HG03521 (cell line): ENCODE measurements at regions not wholly inside any gene's neighbourhood (a gene's known extent, or its start where the extent isn't known, plus 50 kb on each side); places are given as distances from the start of the nearest gene placed in this dataset.

Experiments
- ATAC-seq: cut with Tn5 transposase; IDR thresholded peaks from one replicate; pipeline ENCODE4 v1.9.1; 2021; ENCODE audit warnings: mild to moderate bottlenecking, moderate library complexity; ENCODE audit not compliant: unreplicated experiment

DNA sequence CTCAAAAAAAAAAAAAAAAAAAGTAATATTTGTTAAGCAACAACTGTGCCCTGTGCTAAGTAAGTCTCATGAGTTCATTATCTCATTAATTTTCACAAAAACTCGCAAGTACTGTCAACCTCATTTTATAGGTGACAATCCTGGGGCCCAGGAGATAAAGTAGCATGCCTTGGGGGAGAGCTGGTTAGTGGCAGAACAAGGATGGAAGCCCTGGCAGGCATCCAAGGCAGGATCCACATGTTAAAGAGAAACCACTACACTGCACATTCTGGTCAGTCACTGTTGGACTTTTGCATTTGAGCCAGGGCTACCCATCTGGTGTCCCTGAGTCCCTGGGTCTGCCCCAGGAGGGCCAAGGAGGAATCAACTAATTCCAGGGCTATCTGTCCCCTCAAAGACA is 54.6 kb downstream of the ZFP36L2 start:
- no peak for ATAC-seq

DNA sequence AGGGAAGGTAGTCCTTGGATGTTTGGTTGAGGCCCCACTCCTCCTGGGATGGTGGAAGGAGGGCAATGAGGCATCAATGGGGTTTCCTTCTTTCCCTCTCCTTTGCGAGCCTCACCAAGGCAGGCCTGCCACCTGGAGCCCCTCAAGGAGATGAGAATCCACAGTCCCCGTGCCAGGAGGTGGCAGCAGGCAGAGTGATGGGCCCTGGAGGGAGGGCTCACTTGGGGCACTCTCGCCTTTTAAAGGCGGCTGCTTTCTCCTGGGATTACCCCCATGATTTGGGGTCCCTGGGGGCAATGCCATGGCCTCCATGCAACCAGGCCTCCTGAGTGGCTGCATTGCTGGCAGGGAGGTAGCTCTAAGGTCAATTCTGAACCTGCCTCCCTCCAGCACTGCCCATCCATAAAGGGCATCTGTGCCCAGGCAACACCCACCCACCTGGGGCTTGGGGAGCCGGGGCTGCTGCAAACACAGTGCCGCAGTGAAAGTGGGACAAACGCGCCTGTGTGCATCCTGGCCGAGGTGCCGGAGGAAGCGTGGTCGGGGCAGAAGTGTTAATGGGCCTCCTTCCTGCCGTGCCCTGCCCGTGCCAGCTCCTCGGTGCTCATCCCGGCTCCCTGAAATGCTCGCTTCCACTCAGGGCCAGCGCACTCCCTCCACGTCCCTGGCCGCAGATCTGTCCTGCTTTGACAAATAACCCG is 55.9 kb downstream of the ZFP36L2 start:
- no peak for ATAC-seq

DNA sequence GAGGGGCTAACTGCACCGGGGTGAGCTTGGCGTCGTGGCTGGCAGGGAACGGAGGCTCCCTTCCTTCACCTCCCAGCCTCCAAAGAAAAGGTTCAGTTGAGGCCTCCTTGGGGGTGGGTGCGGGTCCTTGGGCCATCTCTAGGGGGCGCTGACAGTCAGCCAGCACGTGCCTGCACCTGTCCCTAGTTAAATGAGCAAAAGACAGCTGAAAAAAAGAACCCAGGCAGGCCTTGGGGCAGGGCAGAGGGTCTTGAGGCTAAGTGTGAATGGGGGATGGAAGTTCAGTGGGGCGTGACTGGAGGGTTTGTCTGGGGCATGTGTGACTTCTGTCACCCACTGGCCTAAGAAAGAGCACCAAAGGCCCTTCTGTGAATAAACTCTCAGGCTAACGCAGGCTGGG is 56.4 kb downstream of the ZFP36L2 start:
- ATAC-seq, result no peak

DNA sequence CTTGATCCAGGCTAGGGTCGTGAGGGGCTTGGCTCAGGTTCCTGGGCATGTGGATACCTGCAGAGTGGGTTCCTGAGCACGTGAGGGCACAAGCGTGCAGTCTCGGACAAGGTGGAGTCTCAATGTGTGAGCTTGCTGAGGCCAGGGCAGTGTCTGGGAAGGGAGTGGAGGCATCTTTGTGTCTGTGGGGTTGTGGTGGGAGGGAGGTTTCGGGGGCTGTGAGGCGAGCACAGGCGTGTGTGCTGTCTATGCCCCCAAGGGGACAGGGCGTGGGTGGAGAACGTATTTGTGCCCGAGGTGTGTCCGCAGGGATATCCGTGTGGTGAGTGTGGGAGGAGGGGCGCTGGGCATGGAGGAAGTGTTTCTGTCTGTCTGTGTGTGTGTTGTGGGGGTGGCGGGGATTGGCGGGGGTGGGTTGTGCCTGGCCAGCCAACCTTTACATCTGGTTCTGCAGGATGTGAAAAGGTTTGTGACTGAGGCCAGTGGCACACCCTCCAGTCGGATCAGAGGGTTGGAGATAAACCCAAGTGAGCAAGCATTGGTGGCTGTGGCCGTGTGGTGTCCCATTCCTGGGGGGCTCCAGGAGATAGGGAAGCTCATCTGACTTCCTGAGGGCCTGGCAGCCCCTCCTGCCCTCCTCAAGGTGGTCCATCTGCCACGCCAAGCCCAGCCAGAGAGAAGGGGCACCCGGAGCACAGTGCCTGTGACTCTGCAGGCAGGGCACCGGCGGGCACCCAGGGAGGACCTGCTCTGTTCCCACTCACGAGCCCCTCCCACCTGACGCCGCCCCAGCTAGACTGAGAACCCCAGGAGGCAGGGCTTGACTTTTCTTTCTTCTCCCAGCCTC is 57.1 kb downstream of the ZFP36L2 start:
- peak; percentile 45 for ATAC-seq

- no peak for ATAC-seq
These were observed 58.4 kb downstream of the ZFP36L2 start for GRCh38 chr2:43168016-43168369.

DNA sequence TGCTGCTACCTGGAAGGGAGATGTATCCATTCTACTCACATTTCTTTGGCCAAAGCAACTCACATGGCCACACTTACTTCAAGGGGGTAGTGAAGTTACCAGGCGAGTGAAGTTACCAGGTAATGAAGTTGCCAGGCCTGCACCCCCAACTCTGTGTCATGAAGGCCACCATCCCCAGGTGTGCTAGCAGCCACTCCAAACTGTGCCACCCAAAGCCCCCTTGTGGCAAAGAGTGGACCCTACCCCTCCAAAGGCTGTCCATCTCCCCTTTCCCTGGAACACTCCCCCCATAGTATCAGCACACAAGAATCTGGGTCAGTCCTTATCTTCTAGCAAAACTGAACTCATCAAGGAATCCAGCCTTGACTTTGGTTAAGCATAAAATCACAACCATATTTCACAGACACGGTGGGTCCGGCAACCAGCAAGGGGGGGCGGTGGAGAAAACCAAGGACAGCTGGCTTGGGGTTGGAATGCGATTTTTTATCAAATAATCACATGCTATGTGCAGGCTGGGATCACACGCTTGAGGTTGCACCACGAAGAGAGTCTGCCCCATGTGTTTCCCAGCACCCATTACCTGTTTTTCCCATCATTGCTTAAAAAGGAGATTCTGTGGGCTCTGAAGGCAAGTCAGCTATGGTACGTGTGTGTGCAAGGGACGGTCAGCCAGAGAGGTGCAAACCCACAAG is 60.9 kb downstream of the ZFP36L2 start:
- ATAC-seq, result no peak

DNA sequence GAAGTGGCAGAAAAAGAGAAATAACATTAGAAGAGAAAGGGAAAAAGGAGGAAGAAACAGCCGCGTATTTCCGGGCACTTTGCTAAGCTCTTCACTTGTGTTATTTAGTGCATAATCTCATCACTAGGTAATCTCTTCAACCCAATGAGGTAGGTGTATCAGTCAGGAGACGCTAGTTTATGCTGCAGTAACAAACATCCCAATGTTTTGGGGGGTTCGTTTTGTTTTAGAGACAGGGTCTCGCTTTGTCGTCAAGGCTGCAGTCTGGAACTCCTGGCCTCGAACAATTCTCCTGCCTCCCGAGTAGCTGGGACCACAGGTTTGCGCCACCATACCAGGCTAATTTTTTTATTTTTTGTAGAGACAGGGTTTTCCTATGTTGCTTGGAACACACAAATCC is 61.7 kb downstream of the ZFP36L2 start:
- no peak for ATAC-seq

GRCh38 chr2:43163584-43164270 is 62.7 kb downstream of the ZFP36L2 start:
- ATAC-seq, result no peak

- ATAC-seq, result no peak
These were observed 64.0 kb downstream of the ZFP36L2 start for GRCh38 chr2:43162511-43162776.

DNA sequence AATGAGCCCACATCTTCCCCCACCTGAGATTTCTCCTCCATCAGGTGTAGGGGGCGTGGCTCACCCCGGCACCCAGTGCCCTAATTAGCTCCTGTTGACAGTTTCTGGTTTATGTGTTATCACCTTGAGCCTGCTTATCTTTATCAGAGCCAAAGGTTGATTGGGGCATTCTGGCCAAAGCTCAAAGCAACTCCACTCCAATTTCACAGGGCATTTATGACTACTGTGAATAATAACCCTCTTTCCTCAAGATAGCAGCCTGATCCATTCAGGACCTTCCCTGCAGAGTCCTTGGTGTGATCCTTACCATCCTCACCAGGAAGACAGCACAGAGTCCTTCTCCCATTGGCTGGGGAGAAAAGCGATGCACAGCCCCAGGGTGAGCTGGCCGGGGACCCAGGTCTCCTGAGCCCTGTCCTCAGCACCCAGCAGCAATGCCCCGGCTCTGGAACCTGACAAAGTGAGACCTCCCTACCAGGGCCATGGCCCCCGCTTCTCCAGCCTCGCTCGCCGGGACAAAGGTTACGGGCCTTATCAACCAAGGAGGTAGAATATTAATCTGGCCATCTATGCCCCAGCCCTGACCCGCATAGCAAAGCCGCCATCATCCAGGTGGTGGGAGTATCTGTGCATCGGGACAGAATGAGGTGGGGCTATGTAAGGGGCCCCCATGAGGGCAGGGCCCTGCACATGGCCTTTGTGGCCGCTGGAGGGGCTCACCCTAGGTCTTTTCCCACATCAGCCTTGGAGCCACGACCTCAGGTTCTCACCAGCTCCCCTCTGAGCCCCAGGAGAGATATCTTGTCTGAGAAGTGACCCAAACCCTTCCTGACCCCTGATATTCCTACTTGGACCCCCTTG is 64.5 kb downstream of the ZFP36L2 start:
- no peak for ATAC-seq

DNA sequence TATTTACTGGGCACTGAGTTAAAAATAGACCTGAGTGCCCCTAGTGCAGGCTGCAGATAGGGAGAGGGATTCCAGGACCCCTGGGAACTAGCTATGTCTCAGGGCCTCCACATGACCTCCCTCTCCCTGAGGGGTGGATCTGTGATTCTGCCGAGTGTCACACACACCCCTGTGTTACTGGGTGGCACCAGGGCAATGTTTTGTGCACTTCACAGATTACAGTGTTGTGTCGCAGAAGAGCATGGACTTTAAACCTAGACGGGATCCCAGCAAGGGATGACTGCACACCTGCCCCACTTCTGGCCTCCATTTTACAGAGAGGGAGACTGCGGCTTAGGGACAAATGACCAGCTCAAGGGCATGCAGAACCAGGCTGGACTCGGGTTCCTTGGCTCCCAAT is 65.6 kb downstream of the ZFP36L2 start:
- ATAC-seq, result no peak

DNA sequence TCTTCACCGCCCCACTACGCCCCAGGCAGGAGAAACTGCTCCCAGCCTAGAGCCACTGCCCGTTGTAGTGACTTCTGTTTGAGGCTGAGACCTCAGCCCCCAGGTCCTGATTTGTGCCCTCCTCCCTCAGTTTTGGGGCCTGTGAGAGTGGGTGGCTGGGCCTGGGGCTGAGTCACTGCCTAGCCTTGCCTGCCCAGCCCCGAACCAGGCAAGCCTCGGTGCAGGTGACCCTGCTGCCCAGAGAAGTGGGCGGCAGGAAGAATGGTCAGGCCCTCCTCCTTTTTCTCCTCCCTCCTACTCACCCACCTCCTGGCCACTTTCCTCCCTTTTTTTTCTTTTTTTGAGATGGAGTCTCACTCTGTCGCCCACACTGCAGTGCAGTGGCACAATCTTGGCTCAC is 66.6 kb downstream of the ZFP36L2 start:
- ATAC-seq, result no peak

GRCh38 chr2:43158259-43158880 is 68.0 kb downstream of the ZFP36L2 start:
- ATAC-seq, result no peak

DNA sequence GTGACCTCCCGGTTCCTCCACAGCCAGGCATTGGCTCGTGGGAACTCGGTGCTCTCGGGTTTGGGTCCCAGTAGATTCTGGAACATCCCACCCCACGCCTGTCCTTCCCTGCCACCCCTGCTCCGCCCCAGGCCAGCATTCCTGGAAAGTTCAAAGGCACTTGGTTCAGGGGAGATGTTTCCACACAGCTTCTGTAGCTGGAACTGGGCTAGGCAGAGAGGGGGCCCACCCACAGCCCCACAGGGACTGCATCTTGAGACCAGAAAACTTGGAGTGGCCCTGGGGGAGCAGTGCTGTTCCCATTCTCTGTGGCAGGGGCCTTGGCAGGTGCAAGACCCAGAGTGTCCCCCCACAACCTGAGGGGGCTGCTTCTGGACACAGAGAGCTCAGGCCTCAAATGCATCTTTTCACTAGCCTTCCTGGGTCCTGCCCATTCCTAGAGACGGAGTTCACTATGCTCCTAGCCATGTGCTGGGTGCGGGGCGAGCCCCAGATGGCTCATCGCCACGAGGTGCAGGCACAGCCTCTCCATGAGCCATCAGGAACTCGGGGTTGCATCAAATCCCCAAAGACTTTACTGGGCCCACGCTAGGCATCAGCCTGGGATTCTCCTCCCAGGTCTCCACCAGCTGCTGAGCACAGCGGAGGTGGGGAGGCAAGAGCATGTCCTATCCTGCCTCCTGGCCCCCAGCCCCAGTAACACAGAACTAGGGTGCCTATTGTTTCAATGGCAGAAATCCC is 68.7 kb downstream of the ZFP36L2 start:
- ATAC-seq, result no peak

DNA sequence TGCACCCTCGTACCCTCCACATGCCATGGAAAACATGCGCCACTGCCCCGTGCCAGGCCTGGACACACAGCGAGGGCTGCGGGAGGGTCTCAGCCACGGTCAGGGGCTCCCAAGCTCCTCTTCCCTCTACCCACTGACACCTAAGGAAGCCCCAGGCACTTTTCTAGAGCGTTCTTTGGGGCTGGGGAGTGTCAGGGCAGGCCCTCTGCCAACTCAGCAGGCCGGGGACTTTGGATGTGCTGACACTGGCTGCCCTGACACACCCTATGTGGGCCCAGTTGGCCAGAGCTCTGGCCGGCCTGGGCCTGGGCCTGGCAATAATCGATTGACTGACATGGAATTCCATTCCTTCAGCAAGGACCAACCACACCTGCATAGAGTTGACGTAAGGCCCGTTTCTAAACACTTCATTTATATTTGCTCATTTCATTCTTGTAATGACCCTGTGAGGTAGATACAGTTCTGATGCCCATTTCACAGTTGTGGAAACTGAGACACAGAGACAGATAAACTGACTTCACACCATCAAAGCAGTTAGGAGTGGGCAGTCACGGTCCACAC is 70.5 kb downstream of the ZFP36L2 start:
- ATAC-seq, result no peak

DNA sequence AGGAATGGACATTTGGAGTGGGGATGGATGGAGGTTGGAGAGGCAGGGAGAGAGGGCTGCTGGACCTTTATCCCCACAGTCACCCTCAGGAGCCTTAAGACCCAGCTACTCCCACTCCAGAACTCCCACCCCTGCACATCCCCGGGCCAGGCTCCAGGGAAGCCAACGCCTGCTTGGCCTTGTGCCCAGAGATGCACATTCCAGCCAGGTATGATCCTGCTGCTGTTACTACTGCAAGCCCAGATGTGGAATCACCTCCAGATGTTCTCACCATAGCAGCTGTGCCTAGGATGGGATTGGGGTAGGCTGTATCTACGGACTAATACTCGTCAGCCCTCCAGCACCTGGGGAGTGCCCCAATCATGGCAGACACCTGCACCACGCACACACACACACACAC is 71.7 kb downstream of the ZFP36L2 start:
- no peak for ATAC-seq

- no peak for ATAC-seq
These were observed 73.4 kb downstream of the ZFP36L2 start for GRCh38 chr2:43152741-43153647.

GRCh38 chr2:43152186-43152585 is 74.2 kb downstream of the ZFP36L2 start:
- no peak for ATAC-seq
